GM18499 (cell line): ENCODE measurements at regions not wholly inside any gene's neighbourhood (a gene's known extent, or its start where the extent isn't known, plus 50 kb on each side); places are given as distances from the start of the nearest gene placed in this dataset.
"Not testable (repeated sequence)": the region's sequence is repeated elsewhere in the genome, so short reads cannot be mapped to it uniquely, and the experiment has no call there.

ENCODE experiments used
- ATAC-seq: cut with Tn5 transposase; IDR thresholded peaks from one replicate; pipeline ENCODE4 v1.9.1; 2021; ENCODE audit warnings: moderate number of reproducible peaks; ENCODE audit not compliant: insufficient read depth, unreplicated experiment

DNA sequence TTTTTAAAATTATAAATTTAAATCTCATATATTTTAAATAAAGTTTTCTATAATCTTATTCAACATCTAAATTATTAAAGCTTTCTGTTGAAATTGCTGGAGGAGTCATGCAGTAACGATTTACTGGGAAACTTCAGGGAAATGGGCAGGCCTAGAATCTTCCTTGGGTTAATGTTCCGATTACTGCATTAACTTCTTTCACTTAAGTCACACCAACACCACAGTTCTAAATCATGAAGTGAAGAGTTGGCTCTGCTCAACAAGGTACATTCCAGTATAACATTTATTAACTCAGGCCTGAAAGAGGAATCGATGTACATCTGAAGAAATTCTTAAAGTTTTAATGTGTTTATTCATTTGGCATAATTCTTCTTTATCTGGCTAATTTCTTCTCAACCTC is 244.3 kb downstream of the CCER1 start:
- no peak for ATAC-seq

DNA sequence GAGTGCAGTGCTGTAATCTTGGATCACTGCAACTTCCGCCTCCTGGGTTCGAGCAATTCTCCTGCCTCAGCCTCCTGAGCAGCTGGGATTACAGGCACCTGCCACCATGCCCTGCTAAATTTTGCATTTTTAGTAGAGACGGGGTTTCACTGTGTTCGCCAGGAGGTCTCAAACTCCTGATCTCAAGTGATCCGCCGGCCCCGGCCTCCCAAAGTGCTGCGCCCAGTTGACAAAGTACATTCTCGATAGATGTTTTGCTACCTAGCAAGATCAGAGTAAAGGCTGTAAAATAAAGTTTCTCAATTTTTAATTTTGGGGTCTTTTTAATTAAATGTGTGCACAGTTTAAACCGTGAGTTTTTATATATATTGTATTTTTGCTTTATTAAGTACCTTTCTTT is 248.9 kb downstream of the CCER1 start:
- no peak for ATAC-seq

DNA sequence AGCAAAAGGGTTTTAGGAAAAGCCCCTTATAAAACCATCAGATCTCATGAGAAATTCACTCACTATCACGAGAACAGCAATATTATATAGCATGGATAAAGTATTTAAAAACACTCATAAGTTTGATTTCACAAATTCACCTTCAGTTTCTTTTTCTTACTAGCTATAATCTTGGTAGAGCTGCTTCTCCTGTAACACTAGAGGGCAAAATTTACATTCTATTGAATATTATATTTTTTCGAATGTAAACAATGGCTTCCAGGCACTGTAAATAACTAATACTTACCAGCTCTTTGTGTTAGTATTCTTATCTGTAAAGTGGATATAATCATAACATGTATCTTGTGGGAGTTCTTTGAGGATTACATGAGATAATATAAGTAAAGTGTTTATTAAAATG is 259.6 kb downstream of the CCER1 start:
- no peak for ATAC-seq

DNA sequence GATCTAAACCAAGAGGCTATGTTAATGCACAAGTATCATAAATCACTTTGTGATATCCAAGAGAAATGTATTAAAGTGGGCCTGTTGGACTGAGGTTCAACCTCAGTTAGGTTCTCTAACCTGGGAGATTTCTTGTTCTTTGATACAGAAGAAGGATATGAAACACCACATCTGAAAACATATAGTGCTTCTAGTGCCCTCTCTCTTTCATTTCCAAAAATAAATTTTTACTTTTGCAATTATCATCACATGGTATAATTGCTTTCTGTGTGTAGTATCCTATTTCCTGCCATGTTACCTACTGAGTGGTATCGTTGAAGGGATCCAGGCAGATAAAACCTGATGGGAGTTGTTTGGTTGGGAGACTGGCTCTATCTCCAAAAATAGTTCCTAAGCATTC is 264.9 kb downstream of the CCER1 start:
- ATAC-seq: no peak

DNA sequence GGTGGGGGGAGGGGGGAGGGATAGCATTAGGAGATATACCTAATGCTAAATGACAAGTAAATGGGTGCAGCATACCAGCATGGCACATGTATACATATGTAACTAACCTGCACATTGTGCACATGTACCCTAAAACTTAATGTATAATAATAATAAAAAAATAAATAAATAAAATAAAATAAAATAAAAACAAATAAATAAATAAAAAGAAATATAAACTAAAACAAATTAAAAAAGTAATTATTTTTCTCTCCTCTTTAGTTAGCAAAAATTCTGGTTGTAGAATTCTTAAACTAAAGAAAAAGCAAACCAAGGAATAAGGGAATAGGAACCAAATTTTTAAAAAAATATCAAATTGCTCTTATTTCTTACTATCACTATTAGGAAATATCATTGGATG is 267.3 kb downstream of the CCER1 start:
- not testable (repeated sequence) for ATAC-seq

DNA sequence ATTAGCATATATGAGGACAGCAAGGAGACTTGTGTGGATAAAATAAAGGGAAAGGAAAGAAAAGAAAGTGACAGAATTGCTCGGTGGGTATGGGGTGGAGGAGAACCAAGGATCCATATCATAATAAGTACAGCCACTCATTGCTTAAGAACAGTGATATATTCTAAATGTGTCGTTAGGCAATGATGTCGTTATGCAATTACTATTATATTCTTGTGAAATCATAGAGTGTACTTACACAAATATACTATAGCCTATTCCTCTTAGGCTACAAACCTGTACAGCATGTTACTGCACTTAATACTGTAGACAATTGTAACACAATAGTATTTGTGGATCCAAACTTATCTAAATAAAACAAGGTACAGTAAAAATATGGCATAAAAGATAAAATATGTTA is 271.1 kb downstream of the CCER1 start:
- ATAC-seq: no peak

DNA sequence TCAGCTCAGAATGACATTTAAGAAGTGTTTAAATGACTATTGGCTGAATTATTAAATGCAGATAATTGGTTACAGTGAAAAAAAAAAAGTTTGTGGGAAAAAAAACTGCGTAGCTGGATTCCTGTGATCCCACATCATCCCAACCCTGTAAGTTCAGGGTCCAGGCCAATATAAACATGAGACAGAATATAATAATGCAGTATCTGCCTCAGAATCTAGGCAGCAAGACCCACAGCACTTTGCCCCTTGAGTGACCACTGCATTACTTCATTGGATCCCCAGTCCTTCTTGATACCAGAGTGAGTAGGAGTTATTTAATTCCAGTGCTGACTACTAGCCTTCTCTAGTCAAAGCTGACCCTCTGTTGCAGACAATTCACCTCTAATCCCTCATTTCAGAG is 272.6 kb downstream of the CCER1 start:
- no peak for ATAC-seq

DNA sequence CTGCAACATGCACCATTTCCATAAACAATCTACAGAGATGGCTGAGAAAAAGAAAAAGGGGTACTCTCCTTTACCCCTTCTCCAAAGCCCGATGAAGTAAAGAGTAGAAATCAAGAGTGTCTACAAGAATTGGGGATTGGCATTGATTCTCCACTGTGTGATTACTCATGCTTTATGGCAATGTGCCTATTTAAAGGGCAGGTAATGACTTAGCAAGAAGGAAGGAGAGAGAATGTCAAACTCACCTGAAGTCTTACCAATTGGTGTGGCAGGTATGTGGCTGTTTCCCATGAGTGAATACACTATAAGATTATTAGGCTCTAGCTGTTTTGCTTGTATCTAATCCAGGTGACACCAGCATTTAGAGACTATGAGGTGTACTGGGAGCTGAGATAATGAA is 275.3 kb downstream of the CCER1 start:
- ATAC-seq: no peak

DNA sequence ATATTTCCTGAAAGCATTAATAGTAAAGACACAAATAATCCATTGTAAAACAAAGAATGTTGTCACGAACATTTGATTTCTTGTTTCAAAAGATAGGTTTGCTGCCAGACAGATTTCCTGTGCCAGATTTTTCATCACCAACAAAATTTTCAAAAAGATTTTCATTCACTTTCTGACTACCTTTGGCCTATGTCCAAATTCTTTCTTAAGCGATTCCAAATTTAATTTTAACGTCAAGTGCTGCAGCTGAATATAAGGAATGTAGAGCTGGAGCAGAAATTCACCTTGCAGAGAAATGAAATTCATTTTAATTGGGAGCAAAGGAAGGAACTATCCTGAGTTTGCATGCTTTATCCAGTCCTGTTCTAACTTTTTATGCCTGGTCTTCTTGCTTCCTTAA is 277.4 kb downstream of the CCER1 start:
- no peak for ATAC-seq

DNA sequence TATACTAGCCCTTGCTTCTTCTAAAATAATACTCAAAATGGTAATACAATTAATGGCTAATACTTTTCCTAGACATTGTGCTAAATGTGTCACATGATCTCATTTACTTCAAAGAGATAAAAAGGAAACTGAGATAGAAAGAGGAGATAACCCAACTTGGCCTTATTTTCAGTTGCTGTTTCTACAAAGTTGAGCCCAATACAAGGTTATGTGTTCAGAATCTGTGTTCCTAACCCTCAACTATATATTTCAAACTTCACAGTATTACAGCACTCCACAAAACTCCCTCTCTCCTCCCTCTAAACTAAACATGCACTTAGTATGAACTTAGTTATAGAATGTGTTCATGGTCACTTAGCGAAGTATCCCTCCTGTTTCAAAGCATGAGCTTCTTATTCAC is 277.9 kb downstream of the CCER1 start:
- ATAC-seq: no peak

DNA sequence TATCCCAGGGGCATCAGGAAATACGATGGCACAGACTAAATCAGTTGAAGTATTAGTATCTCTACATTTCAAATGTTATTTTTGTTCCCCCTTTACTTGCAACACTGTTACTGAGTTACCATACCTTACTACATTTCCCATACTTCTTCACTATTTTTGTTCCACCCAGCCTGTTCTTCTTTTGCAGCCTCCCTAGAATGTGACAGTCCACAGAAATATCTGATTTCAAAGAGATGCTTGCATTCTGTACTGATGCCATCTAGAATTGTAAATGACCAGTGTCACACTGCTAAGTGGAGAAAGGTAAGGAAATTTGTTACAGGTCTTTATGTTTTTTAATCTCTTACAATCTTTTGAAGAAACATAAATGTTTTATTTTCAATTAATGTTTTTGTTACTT is 279.9 kb downstream of the CCER1 start:
- no peak for ATAC-seq

DNA sequence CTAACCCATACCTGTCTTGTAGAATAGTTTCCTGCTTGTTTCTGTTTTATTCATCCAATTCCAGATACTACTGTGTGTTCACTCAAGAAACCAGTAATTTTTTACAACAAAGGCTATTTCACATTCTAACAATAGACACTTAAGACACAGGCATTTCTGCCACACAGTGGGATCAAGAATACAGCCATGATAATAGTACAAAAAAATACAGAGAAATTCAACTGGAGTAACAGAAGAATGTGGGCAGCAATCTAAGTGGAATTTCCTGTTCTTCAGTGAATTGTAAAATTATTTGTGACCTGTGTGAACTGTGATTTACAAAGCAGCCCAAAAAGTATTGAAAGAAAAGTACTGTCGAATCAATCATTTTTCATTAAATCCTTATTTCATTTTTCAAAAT is 282.9 kb downstream of the CCER1 start:
- ATAC-seq: no peak

DNA sequence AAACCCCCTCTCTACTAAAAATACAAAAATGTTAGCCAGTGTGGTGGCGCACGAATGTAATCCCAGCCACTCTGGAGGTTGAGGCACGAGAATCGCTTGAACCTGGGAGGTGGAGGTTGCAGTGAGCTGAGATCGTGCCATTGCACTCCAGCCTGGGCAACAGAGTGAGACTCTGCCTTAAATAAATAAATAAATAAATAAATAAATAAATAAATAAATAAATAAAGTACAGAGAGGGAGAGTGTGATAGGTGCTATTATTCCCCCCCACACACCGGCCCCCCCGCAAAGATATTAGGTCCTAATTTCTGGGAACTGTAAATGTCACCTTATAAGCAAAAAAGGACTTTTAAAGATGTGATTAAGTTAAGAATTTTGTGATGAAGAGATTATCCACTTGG is 291.0 kb downstream of the CCER1 start:
- ATAC-seq: not testable (repeated sequence)

DNA sequence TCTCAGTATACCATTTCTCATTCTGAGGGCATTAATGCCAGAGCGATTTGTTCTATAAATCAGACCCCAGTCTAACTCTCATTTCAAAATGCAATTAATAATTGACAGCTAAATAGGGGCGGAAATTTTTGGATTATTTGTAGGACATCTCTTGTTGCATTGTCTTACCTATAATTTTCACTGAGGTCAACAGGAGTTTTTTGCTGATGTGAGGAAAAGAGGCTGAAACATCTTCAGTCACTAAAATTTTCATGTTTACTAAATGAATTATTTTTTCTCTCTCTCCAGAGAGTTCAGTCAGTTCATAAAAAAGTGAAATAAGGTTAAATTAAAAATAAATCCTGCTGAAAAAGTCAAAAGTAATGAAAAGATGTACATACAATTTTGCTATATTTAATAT is 295.9 kb downstream of the CCER1 start:
- ATAC-seq: no peak

DNA sequence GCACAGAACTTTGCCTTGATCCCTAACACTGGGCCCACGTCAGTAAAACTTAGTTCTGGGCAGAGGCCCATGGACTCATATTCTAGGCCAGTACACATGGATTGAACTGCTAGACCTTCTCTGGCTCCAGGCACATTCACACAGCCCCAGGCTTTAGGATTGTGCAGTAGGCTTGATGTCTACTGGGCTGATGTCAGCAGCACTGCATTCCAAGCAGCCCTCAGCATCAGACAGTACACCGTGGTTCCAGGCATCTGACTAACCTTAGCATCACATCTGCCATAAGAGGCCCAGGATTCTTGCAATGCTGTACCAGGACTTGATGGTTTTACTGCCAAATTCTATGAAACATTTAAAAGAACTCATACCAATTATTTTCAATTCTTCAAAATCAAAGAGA is 301.9 kb downstream of the CCER1 start:
- no peak for ATAC-seq

DNA sequence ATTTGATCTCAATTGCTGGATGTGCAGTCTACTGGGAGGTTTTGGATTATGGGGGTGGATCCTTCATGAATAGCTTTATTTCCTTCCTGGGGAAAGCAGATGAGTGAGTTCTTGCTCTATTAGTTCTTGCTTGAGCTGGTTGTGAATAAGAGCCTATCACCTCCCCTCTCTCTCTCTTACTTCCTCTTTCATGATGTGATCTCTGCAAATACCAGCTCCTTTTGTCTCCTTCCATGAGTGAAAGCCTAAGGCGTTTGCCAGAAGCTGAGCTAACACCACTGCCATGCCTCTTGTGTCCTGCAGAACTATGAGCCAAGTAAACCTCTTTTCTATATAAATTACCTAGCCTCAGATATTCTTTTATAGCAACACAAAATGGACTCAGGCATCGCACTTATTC is 302.7 kb downstream of the CCER1 start:
- ATAC-seq: no peak

DNA sequence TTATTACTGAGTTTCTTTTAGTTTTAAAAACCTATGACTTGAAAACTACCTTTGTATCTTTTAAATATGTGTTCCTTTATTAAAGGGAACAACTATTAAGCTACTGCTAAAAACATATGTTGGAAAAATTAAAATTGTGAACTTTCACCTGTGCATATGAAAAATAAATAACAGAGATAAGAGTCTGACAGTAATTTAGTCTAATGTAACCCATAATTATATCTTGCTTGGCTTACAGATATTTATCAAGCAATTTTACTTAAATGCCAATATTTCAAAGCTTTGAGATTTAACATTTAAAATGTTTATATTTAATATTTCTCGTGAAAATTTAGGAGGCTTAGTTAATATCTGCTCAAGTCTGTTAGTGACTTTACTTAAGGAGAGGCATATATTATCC is 309.8 kb downstream of the CCER1 start:
- no peak for ATAC-seq

DNA sequence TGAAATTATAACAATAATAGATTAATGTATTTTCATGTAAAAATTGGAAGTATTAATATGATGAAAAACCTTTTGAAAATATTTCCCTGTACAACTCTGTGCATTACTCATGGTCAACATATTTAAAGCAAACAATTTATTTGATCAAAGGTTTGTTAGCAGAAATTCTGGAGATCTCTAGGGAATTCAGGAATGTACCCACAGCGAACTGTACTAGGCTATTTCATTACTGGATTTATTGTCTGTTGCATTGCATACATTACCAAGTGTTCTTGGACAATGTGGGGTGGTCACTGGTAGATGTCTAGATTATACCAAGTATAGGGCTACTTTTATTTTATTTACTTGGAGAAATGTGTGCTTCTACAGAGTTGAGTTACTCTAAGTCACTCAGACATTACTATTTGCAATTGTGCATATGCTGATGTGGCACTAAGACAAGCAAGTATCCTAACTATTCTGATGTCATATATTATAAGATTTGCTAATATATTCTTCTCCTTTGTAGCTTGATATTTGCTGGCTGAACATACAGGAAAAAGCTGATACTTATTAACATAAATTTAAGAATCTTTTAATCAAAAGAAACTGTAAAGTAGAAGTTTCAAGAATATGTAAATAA is 323.3 kb downstream of the CCER1 start:
- ATAC-seq: no peak

DNA sequence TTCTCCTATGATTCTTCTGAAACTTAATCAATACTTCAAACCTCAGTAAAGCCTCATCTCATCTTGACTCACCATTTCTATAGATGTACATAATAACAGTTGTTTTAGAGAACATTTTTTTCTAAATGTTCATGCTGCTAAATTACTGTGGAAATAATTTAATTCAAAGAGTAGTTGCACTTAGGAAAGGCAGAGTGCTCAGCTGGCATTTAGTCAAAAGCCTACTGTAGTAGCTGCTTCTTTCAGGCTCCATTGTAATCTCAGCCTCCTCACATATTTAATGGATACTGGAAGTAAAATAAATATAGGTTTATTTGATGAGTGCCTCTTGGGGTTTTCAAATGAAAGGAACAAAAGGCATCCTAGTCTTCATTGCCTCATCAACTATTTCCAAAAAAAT is 325.0 kb downstream of the CCER1 start:
- no peak for ATAC-seq

DNA sequence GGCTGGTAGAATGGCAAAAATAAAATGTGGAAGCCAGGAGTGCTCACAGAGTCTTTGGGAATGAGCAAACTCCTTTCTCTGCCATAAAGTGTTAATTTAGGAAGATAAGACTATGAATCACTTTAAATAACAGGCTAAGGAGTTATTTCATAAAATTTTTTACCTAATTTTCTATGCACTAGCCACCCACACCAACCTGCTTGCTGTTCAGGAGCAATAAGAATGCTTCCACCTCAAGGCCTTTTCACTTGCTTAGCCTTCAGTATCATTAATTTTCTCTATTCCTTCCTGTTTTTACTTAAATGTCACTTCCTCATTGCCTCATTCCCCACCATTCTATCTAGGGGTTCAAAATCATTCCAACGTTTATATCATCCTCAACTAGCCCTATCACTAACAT is 326.8 kb downstream of the CCER1 start:
- ATAC-seq: no peak

DNA sequence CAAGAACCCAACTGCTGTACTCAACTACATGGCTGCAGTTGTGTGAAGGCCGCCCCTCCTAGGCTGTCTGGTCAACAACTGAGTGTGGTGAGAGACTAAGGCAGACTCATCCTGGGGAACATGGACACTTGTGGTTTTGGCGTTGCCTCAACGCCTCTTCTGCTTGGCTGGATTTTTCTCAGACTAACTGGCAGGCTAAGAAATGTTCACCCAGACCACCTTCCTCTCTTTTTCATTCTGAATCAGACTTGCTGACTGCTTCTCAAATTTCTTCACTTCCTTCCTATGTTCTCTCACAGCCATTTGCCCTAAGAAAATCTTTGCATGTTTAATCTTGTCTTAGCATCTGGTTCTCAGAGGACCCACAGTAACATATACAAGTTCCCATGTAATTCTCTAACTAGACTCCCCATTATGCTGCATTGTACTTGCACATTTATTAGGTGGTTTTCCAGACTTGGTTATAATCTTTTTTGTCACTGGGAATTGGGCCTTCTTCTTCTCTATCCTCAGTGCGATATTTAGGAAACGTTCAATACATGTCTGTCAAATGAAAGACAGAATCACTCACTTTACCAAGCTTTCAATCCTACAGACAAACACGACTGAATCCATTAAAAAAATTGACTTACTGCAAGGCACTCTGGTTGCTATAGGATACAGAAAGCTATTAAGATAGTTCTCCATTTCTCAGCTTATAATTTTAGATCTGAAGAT is 327.6 kb downstream of the CCER1 start:
- ATAC-seq: no peak

DNA sequence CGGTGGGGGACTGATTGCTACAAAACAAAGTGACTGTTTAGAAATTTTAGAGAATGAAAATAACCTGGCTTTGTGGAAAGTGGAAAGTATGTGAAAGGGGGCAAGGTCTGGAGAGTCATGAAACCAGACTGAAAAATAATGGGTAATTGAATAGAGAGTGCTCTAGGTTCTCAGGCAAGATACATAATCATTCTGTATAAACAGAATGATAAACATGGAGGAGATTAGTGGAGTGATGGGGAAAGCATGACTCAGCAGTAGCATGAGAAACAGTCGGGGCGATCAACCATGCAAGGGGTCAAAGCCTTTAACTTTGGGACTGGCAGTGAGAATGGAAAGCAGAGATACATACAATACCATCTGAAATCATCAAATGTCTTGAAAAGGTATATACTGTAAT is 332.5 kb downstream of the CCER1 start:
- ATAC-seq: no peak
